HEK293 (cell line): ENCODE measurements at regions not wholly inside any gene's neighbourhood (a gene's known extent, or its start where the extent isn't known, plus 50 kb on each side); places are given as distances from the start of the nearest gene placed in this dataset.

Experiments
- ZBTB44 ChIP-seq: fragments of 450-650 bp; IDR thresholded peaks from 2 replicates; pipeline ENCODE4 v1.5.1; 2018; ENCODE audit warnings: missing biosample characterization, mild to moderate bottlenecking, missing genetic modification characterization
- ZNF529 ChIP-seq: fragments of 450-650 bp; formaldehyde crosslinking; IDR thresholded peaks from 2 replicates; pipeline ENCODE4 v1.5.1; 2017; ENCODE audit warnings: missing genetic modification characterization, missing biosample characterization; ENCODE audit not compliant: insufficient replicate concordance
- TF ChIP-seq, protein P1 (sequence below): fragments of 450-650 bp; formaldehyde crosslinking; IDR thresholded peaks from 2 replicates; pipeline ENCODE4 v1.5.1; 2016; ENCODE audit warnings: missing biosample characterization, missing genetic modification characterization
- TF ChIP-seq, protein P2 (sequence below): IDR thresholded peaks from 2 replicates; pipeline ENCODE4 v1.6.1; 2011; ENCODE audit warnings: mild to moderate bottlenecking, low read depth, low read length, borderline replicate concordance
- TF ChIP-seq, protein P3 (sequence below): fragments of 450-650 bp; formaldehyde crosslinking; optimal IDR thresholded peaks from 2 replicates; pipeline ENCODE3; 2016; ENCODE audit warnings: missing biosample characterization, mild to moderate bottlenecking, missing genetic modification characterization

DNA sequence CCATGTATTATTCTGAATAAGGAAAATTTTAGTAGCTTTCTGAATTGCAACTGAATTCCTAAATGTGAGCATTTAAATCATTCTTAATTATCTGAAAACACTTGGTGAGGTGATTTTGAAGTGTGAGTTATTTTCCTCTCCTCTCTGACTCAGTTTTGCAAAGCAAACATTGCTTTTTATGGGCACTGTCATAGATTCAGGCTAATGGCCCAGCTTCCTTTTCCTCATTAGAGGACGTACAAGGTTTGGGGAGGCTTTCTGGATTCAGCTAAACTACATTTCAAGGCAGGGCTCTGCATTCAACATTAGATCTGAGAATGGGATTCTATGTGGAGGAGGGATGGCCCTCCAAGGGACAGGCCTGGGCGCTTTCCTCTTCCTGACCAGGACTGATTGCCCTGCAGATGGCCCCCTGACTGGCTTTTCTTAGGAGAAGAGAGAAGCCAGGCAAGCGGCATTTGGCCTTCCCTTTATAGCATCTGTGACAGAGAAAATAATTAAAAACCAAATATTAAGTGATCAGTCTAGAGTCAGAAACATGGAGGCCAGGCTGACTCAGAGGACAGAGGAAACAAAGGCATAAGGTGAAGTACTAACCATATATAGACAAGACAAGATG, 53.0 kb upstream of the STXBP5L start:
- TF ChIP-seq, protein P1, sequence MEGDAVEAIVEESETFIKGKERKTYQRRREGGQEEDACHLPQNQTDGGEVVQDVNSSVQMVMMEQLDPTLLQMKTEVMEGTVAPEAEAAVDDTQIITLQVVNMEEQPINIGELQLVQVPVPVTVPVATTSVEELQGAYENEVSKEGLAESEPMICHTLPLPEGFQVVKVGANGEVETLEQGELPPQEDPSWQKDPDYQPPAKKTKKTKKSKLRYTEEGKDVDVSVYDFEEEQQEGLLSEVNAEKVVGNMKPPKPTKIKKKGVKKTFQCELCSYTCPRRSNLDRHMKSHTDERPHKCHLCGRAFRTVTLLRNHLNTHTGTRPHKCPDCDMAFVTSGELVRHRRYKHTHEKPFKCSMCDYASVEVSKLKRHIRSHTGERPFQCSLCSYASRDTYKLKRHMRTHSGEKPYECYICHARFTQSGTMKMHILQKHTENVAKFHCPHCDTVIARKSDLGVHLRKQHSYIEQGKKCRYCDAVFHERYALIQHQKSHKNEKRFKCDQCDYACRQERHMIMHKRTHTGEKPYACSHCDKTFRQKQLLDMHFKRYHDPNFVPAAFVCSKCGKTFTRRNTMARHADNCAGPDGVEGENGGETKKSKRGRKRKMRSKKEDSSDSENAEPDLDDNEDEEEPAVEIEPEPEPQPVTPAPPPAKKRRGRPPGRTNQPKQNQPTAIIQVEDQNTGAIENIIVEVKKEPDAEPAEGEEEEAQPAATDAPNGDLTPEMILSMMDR = no peak
- TF ChIP-seq ZNF529 (no peak), ZBTB44 (tag by site-specific recombination) (no peak)
- TF ChIP-seq, protein P2, sequence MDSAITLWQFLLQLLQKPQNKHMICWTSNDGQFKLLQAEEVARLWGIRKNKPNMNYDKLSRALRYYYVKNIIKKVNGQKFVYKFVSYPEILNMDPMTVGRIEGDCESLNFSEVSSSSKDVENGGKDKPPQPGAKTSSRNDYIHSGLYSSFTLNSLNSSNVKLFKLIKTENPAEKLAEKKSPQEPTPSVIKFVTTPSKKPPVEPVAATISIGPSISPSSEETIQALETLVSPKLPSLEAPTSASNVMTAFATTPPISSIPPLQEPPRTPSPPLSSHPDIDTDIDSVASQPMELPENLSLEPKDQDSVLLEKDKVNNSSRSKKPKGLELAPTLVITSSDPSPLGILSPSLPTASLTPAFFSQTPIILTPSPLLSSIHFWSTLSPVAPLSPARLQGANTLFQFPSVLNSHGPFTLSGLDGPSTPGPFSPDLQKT = no peak
- TF ChIP-seq, protein P3, sequence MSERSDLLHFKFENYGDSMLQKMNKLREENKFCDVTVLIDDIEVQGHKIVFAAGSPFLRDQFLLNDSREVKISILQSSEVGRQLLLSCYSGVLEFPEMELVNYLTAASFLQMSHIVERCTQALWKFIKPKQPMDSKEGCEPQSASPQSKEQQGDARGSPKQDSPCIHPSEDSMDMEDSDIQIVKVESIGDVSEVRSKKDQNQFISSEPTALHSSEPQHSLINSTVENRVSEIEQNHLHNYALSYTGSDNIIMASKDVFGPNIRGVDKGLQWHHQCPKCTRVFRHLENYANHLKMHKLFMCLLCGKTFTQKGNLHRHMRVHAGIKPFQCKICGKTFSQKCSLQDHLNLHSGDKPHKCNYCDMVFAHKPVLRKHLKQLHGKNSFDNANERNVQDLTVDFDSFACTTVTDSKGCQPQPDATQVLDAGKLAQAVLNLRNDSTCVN (tag by site-specific recombination) = no peak
